ENCODE measurements at regions not wholly inside any gene's neighbourhood (a gene's known extent, or its start where the extent isn't known, plus 50 kb on each side); places are given as distances from the start of the nearest gene placed in this dataset.

- Histone ChIP-seq H3K4me1 (no peaks in the 10 kb centered on the region), H3K36me3 (no peaks in the 10 kb centered on the region), H3K27ac (no peak overlapping the region), H3K27me3 (peaks cover 7 to 98% (median 50%) of the 10 kb centered on the region in 3 donors), H3K4me3 (no peak overlapping the region), H3K9me3 (no peaks in the 10 kb centered on the region)
- TF ChIP-seq POLR2A (IDR thresholded peaks at IDR 0.05) (no peak), EP300 (IDR thresholded peaks at IDR 0.05) (no peak), POLR2AphosphoS5 (IDR thresholded peaks at IDR 0.05) (no peak), CTCF (IDR thresholded peaks at IDR 0.05) (no peak)
- intact Hi-C loops (cut with DNase I; ENCODE audit: low total_unique reads): no loop called here
- no peak for DNase-seq
- 12 to 23% (median 18%) methylated on average over 5 of the region's 5 CpGs for WGBS, 5 donors
These were observed 195.0 kb downstream of the ENGASE start for GRCh38 chr17:79269620-79270019.

GRCh38 chr17:79263191-79263590 lies 188.6 kb downstream of the ENGASE start:
- 57 to 69% (median 68%) methylated on average over 6 to 11 of the region's 11 CpGs for WGBS, 5 donors
- TF ChIP-seq CTCF (IDR thresholded peaks at IDR 0.05): no peak
- TF ChIP-seq POLR2A (IDR thresholded peaks at IDR 0.05): no peak
- no peak for TF ChIP-seq EP300 (IDR thresholded peaks at IDR 0.05)
- TF ChIP-seq POLR2AphosphoS5 (IDR thresholded peaks at IDR 0.05): no peak

GRCh38 chr17:79262624-79263023 lies 188.0 kb downstream of the ENGASE start:
- WGBS, 5 donors: 80 to 84% (median 81%) methylated on average over 5 to 6 of the region's 6 CpGs
- Histone ChIP-seq H3K9me3 (no peaks in the 10 kb centered on the region), H3K27me3 (peaks cover 0 to 96% (median 36%) of the 10 kb centered on the region in 3 donors), H3K4me1 (no peaks in the 10 kb centered on the region), H3K4me3 (no peak overlapping the region), H3K27ac (no peak overlapping the region), H3K36me3 (no peaks in the 10 kb centered on the region)
- DNase-seq: no peak
- intact Hi-C loops (cut with DNase I; ENCODE audit: low total_unique reads): no loop called here
- TF ChIP-seq CTCF (IDR thresholded peaks at IDR 0.05): no peak
- TF ChIP-seq POLR2A (IDR thresholded peaks at IDR 0.05): no peak
- TF ChIP-seq EP300 (IDR thresholded peaks at IDR 0.05): no peak

More at GRCh38 chr17:79263191-79263590, 188.6 kb downstream of the ENGASE start:
- H3K27me3 ChIP-seq: peaks cover 0 to 96% (median 33%) of the 10 kb centered on the region in 3 donors
- no peak overlapping the region for H3K27ac ChIP-seq
- intact Hi-C loops (cut with DNase I; ENCODE audit: low total_unique reads): no loop called here
- H3K4me3 ChIP-seq: no peak overlapping the region
- no peaks in the 10 kb centered on the region for H3K9me3 ChIP-seq
- DNase-seq: no peak
- no peaks in the 10 kb centered on the region for H3K4me1 ChIP-seq
- no peaks in the 10 kb centered on the region for H3K36me3 ChIP-seq

GRCh38 chr17:79261355-79262072 lies 186.9 kb downstream of the ENGASE start:
- Histone ChIP-seq H3K36me3 (no peaks in the 10 kb centered on the region), H3K4me1 (no peaks in the 10 kb centered on the region), H3K27me3 (peaks cover 0 to 96% (median 36%) of the 10 kb centered on the region in 3 donors), H3K4me3 (no peak overlapping the region), H3K9me3 (no peaks in the 10 kb centered on the region), H3K27ac (no peak overlapping the region)
- no peak for TF ChIP-seq POLR2AphosphoS5 (IDR thresholded peaks at IDR 0.05)
- no peak for TF ChIP-seq POLR2A (IDR thresholded peaks at IDR 0.05)
- TF ChIP-seq CTCF (IDR thresholded peaks at IDR 0.05): no peak
- TF ChIP-seq EP300 (IDR thresholded peaks at IDR 0.05): no peak
- no peak for DNase-seq
- intact Hi-C loops (cut with DNase I; ENCODE audit: low total_unique reads): no loop called here
- 61 to 72% (median 70%) methylated on average over 17 to 23 of the region's 23 CpGs for WGBS, 5 donors
